ENCODE measurements at regions not wholly inside any gene's neighbourhood (a gene's known extent, or its start where the extent isn't known, plus 50 kb on each side); places are given as distances from the start of the nearest gene placed in this dataset.

- Histone ChIP-seq H4K20me1 (ENCODE audit: insufficient read depth) (no peaks in the 10 kb centered on the region), H3K9ac (no peak overlapping the region), H3K27me3 (ENCODE audit: insufficient read depth) (no peaks in the 10 kb centered on the region), H3K4me1 (ENCODE audit: control insufficient read depth in 1 of 2, insufficient read depth in 2 of 2, low read depth in 1 of 2, low read length in 1 of 2) (no peaks in the 10 kb centered on the region), H3K36me3 (replicated peaks in 1 of 2; ENCODE audit: control insufficient read depth in 1 of 2, insufficient read depth in 2 of 2, low read length in 1 of 2) (no peaks in the 10 kb centered on the region), H3K9me3 (no peaks in the 10 kb centered on the region), H3K79me2 (ENCODE audit: insufficient read depth) (no peaks in the 10 kb centered on the region), H3K27ac (ENCODE audit: low read depth in 2 of 2, low read length in 1 of 2) (no peak overlapping the region), H3K9me2 (no peaks in the 10 kb centered on the region), H2AFZ (ENCODE audit: low read depth) (no peak overlapping the region), H3K4me2 (no peak overlapping the region), H3K4me3 (ENCODE audit: low read depth in 2 of 2, low read length in 1 of 2) (no peak overlapping the region), H3F3A (replicated peaks; ENCODE audit: insufficient read depth) (no peaks in the 10 kb centered on the region)
- no peak for DNase-seq
- TF ChIP-seq MXI1 (IDR thresholded peaks at IDR 0.05; ENCODE audit: low read depth, low read length) = no peak
- CTCF ChIA-PET = no interaction called here
- POLR2A ChIA-PET = no interaction called here
- 34% methylated on average over 6 of the region's 6 CpGs for WGBS (ENCODE audit: low lambda C conversion rate)
Observed at GRCh38 chr13:108572782-108573211, 56.6 kb upstream of the MYO16 start.

DNA sequence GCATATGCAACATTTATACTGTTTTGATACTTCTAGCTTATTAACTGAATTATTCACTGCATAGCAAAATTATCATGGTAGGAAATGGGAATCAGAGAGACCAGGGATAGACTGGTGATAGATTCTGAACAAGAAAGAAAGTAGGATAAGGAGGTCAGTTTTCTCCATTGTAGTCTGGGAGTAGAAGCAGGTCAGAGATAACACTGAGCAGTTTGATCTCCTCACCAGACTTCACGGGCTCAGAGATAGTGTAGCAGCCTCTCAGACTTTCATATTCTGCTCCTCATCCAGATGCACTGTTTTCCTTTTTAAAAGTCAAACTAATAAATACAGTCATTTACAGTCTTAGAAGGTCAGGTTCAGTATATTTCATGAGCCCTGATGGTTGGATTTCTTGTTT, 56.0 kb upstream of the MYO16 start:
- H3F3A ChIP-seq (replicated peaks; ENCODE audit: insufficient read depth) = no peaks in the 10 kb centered on the region
- CTCF ChIA-PET = no interaction called here
- H3K9me2 ChIP-seq = no peaks in the 10 kb centered on the region
- no peak overlapping the region for H3K27ac ChIP-seq (ENCODE audit: low read depth in 2 of 2, low read length in 1 of 2)
- no peak for DNase-seq
- no peaks in the 10 kb centered on the region for H3K79me2 ChIP-seq (ENCODE audit: insufficient read depth)
- H3K9me3 ChIP-seq = no peaks in the 10 kb centered on the region
- H3K4me2 ChIP-seq = no peak overlapping the region
- WGBS (ENCODE audit: low lambda C conversion rate) = 11% methylated on average over 1 of the region's 1 CpG
- TF ChIP-seq ZBTB33 (IDR thresholded peaks at IDR 0.05; ENCODE audit: borderline replicate concordance, low read depth) (no peak), FOXM1 (IDR thresholded peaks at IDR 0.05; ENCODE audit: low read depth) (no peak), RCOR1 (IDR thresholded peaks at IDR 0.05; ENCODE audit: low read length) (no peak), POLR2AphosphoS5 (IDR thresholded peaks at IDR 0.05; ENCODE audit: low read depth, low read length) (no peak), EP300 (IDR thresholded peaks at IDR 0.05; ENCODE audit: borderline replicate concordance in 1 of 2, low read depth in 1 of 2, low read length in 1 of 2) (no peak)
- no peak overlapping the region for H3K9ac ChIP-seq
- H3K4me3 ChIP-seq (ENCODE audit: low read depth in 2 of 2, low read length in 1 of 2) = no peak overlapping the region
- POLR2A ChIA-PET = no interaction called here
- no peaks in the 10 kb centered on the region for H3K27me3 ChIP-seq (ENCODE audit: insufficient read depth)
- H4K20me1 ChIP-seq (ENCODE audit: insufficient read depth) = no peaks in the 10 kb centered on the region
- H2AFZ ChIP-seq (ENCODE audit: low read depth) = no peak overlapping the region
- H3K4me1 ChIP-seq (ENCODE audit: control insufficient read depth in 1 of 2, insufficient read depth in 2 of 2, low read depth in 1 of 2, low read length in 1 of 2) = peaks cover 0 to 1% of the 10 kb centered on the region in 2 experiments; a peak in 1 of 4 replicates
- no peaks in the 10 kb centered on the region for H3K36me3 ChIP-seq (replicated peaks in 1 of 2; ENCODE audit: control insufficient read depth in 1 of 2, insufficient read depth in 2 of 2, low read length in 1 of 2)

- Histone ChIP-seq H3K9ac (no peak overlapping the region), H3K4me3 (ENCODE audit: low read depth in 2 of 2, low read length in 1 of 2) (no peak overlapping the region), H3K79me2 (ENCODE audit: insufficient read depth) (no peaks in the 10 kb centered on the region), H3K4me2 (no peak overlapping the region), H3F3A (replicated peaks; ENCODE audit: insufficient read depth) (no peaks in the 10 kb centered on the region), H3K4me1 (ENCODE audit: control insufficient read depth in 1 of 2, insufficient read depth in 2 of 2, low read depth in 1 of 2, low read length in 1 of 2) (peaks cover 0 to 2% of the 10 kb centered on the region in 2 experiments; a peak in 1 of 4 replicates), H3K27me3 (ENCODE audit: insufficient read depth) (no peaks in the 10 kb centered on the region), H2AFZ (ENCODE audit: low read depth) (no peak overlapping the region), H3K9me2 (no peaks in the 10 kb centered on the region), H3K9me3 (no peaks in the 10 kb centered on the region), H3K36me3 (replicated peaks in 1 of 2; ENCODE audit: control insufficient read depth in 1 of 2, insufficient read depth in 2 of 2, low read length in 1 of 2) (no peaks in the 10 kb centered on the region), H3K27ac (ENCODE audit: low read depth in 2 of 2, low read length in 1 of 2) (no peak overlapping the region), H4K20me1 (ENCODE audit: insufficient read depth) (no peaks in the 10 kb centered on the region)
- ChIA-PET POLR2A (no interaction called here), CTCF (interaction anchor here (1.4 kb wide), 1 partner anchor 35 kb away, joined by 3 read pairs; no protein-coding TSS in a partner anchor)
- DNase-seq = no peak
- TF ChIP-seq EP300 (IDR thresholded peaks at IDR 0.05; ENCODE audit: borderline replicate concordance in 1 of 2, low read depth in 1 of 2, low read length in 1 of 2) = no peak
- no peak for TF ChIP-seq POLR2AphosphoS5 (IDR thresholded peaks at IDR 0.05; ENCODE audit: low read depth, low read length)
- no peak for TF ChIP-seq MXI1 (IDR thresholded peaks at IDR 0.05; ENCODE audit: low read depth, low read length)
- no peak for TF ChIP-seq FOXJ3 (CRISPR knock-in tag; IDR thresholded peaks at IDR 0.05)
- TF ChIP-seq, protein P1, sequence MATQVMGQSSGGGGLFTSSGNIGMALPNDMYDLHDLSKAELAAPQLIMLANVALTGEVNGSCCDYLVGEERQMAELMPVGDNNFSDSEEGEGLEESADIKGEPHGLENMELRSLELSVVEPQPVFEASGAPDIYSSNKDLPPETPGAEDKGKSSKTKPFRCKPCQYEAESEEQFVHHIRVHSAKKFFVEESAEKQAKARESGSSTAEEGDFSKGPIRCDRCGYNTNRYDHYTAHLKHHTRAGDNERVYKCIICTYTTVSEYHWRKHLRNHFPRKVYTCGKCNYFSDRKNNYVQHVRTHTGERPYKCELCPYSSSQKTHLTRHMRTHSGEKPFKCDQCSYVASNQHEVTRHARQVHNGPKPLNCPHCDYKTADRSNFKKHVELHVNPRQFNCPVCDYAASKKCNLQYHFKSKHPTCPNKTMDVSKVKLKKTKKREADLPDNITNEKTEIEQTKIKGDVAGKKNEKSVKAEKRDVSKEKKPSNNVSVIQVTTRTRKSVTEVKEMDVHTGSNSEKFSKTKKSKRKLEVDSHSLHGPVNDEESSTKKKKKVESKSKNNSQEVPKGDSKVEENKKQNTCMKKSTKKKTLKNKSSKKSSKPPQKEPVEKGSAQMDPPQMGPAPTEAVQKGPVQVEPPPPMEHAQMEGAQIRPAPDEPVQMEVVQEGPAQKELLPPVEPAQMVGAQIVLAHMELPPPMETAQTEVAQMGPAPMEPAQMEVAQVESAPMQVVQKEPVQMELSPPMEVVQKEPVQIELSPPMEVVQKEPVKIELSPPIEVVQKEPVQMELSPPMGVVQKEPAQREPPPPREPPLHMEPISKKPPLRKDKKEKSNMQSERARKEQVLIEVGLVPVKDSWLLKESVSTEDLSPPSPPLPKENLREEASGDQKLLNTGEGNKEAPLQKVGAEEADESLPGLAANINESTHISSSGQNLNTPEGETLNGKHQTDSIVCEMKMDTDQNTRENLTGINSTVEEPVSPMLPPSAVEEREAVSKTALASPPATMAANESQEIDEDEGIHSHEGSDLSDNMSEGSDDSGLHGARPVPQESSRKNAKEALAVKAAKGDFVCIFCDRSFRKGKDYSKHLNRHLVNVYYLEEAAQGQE (IDR thresholded peaks at IDR 0.05; ENCODE audit: low read depth, low read length) = no peak
- no peak for TF ChIP-seq ELF1 (IDR thresholded peaks at IDR 0.05)
- TF ChIP-seq GABPA (IDR thresholded peaks at IDR 0.05; ENCODE audit: low read depth) = no peak
- no peak for TF ChIP-seq NFIC (IDR thresholded peaks at IDR 0.05; ENCODE audit: borderline replicate concordance)
- no peak for TF ChIP-seq RFX5 (IDR thresholded peaks at IDR 0.05; ENCODE audit: low read length)
- no peak for TF ChIP-seq MEF2A (IDR thresholded peaks at IDR 0.05; ENCODE audit: borderline replicate concordance, low read depth)
- TF ChIP-seq TEAD4 (IDR thresholded peaks at IDR 0.05; ENCODE audit: borderline replicate concordance, insufficient read depth) = no peak
- TF ChIP-seq JUND (IDR thresholded peaks at IDR 0.05) = no peak
- TF ChIP-seq, protein P2, sequence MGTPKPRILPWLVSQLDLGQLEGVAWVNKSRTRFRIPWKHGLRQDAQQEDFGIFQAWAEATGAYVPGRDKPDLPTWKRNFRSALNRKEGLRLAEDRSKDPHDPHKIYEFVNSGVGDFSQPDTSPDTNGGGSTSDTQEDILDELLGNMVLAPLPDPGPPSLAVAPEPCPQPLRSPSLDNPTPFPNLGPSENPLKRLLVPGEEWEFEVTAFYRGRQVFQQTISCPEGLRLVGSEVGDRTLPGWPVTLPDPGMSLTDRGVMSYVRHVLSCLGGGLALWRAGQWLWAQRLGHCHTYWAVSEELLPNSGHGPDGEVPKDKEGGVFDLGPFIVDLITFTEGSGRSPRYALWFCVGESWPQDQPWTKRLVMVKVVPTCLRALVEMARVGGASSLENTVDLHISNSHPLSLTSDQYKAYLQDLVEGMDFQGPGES (IDR thresholded peaks at IDR 0.05; ENCODE audit: low read depth, low read length) = no peak
- TF ChIP-seq SMC3 (IDR thresholded peaks at IDR 0.05; ENCODE audit: low read depth, low read length) = no peak
- no peak for TF ChIP-seq TCF12 (IDR thresholded peaks at IDR 0.05)
Observed at GRCh38 chr13:108574856-108575255, 54.6 kb upstream of the MYO16 start.

Data from SK-N-SH (cell line).